Transverse colon (tissue), 4 donors: ENCODE measurements at regions not wholly inside any gene's neighbourhood (a gene's known extent, or its start where the extent isn't known, plus 50 kb on each side); places are given as distances from the start of the nearest gene placed in this dataset.

Experiments
- CTCF ChIP-seq, 5 experiments: fragments of 200-600 bp in 3 of 5; fragments of 450-650 bp in 2 of 5; sonication (generic) in 3 of 5; IDR thresholded peaks; 1 replicate in 2 of 5; 2 replicates in 3 of 5; pipeline ENCODE4 v1.5.1; 2016 to 2017; ENCODE audit warnings: antibody characterized with exemption in 5 of 5, inconsistent platforms in 3 of 5, mild to moderate bottlenecking in 2 of 5, moderate library complexity in 1 of 5
- POLR2AphosphoS5 ChIP-seq, 3 donors: sonication (generic); formaldehyde crosslinking; IDR thresholded peaks; one replicate each; pipeline ENCODE4 v1.6.1; 2016; ENCODE audit warnings: antibody characterized with exemption in 3 of 3

GRCh38 chr1:80918380-80918779, 882.4 kb upstream of the ADGRL2 start:
- TF ChIP-seq POLR2AphosphoS5 (IDR thresholded peaks at IDR 0.05): no peak
- TF ChIP-seq CTCF (IDR thresholded peaks at IDR 0.05): no peak
